IMR-90 (cell line): ENCODE measurements at regions not wholly inside any gene's neighbourhood (a gene's known extent, or its start where the extent isn't known, plus 50 kb on each side); places are given as distances from the start of the nearest gene placed in this dataset.

Experiments
- BHLHE40 ChIP-seq: fragments of 150-350 bp; IDR thresholded peaks from 2 replicates; pipeline ENCODE4 v1.6.1; 2016; ENCODE audit warnings: mild to moderate bottlenecking, low read depth, low read length
- CEBPB ChIP-seq: IDR thresholded peaks from 2 replicates; pipeline ENCODE4 v1.6.1; 2012; ENCODE audit warnings: low read depth, low read length, improper control_type of control experiment
- MAFK ChIP-seq: IDR thresholded peaks from 2 replicates; pipeline ENCODE4 v1.6.1; 2012; ENCODE audit warnings: low read depth, low read length, improper control_type of control experiment
- MXI1 ChIP-seq: IDR thresholded peaks from 2 replicates; pipeline ENCODE4 v1.6.1; 2012; ENCODE audit warnings: low read depth, mild to moderate bottlenecking, low read length, moderate library complexity, borderline replicate concordance
- POLR2A ChIP-seq: IDR thresholded peaks from 2 replicates; pipeline ENCODE4 v1.6.1; 2012; ENCODE audit warnings: mild to moderate bottlenecking, low read depth, low read length
- RAD21 ChIP-seq: IDR thresholded peaks from 2 replicates; pipeline ENCODE4 v1.6.1; 2012; ENCODE audit warnings: low read length, improper control_type of control experiment
- RCOR1 ChIP-seq: IDR thresholded peaks from 2 replicates; pipeline ENCODE4 v1.6.1; 2012; ENCODE audit warnings: mild to moderate bottlenecking, low read length, improper control_type of control experiment; ENCODE audit not compliant: insufficient replicate concordance
- RFX5 ChIP-seq: IDR thresholded peaks from 2 replicates; pipeline ENCODE4 v1.8.0; 2012; ENCODE audit warnings: low read depth, mild to moderate bottlenecking, low read length, moderate library complexity
- SMC3 ChIP-seq: fragments of 150-350 bp; IDR thresholded peaks from 2 replicates; pipeline ENCODE4 v1.6.1; 2016; ENCODE audit warnings: low read depth, mild to moderate bottlenecking, antibody characterized with exemption, low read length, moderate library complexity
- TF ChIP-seq, protein P1 (sequence below): conservative IDR thresholded peaks from 2 replicates; pipeline ENCODE4 v1.5.1; 2012; ENCODE audit warnings: mild to moderate bottlenecking, low read depth, low read length, improper control_type of control experiment
- TF ChIP-seq, protein P2 (sequence below): fragments of 150-350 bp; IDR thresholded peaks from 2 replicates; pipeline ENCODE4 v1.6.1; 2016; ENCODE audit warnings: low read depth, mild to moderate bottlenecking, low read length, moderate library complexity, borderline replicate concordance
- TF ChIP-seq, protein P3 (sequence below): fragments of 150-350 bp; IDR thresholded peaks from 2 replicates; pipeline ENCODE4 v1.6.1; 2017; ENCODE audit warnings: mild to moderate bottlenecking, antibody characterized with exemption, low read length, low read depth

DNA sequence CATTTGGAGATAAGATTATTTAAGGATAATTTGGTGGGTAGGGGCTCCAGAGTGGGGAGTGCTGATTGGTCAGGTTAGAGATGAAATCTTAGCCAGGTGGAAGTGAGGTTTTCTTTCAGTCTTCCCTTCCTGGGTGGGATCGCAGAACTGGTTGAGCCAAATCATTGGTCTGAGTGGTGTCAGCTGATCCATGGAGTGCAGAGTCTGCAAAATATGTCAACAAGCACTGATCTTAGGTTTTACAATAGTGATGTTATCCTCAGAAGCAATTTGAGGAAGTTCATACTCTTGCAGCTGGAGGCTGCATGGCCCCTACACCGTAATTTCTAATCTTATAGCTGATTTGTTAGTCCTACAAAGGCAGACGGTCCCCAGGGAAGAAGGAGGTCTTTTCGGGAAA, 1483.4 kb upstream of the ZEB2 start:
- TF ChIP-seq, protein P1, sequence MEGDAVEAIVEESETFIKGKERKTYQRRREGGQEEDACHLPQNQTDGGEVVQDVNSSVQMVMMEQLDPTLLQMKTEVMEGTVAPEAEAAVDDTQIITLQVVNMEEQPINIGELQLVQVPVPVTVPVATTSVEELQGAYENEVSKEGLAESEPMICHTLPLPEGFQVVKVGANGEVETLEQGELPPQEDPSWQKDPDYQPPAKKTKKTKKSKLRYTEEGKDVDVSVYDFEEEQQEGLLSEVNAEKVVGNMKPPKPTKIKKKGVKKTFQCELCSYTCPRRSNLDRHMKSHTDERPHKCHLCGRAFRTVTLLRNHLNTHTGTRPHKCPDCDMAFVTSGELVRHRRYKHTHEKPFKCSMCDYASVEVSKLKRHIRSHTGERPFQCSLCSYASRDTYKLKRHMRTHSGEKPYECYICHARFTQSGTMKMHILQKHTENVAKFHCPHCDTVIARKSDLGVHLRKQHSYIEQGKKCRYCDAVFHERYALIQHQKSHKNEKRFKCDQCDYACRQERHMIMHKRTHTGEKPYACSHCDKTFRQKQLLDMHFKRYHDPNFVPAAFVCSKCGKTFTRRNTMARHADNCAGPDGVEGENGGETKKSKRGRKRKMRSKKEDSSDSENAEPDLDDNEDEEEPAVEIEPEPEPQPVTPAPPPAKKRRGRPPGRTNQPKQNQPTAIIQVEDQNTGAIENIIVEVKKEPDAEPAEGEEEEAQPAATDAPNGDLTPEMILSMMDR: no peak
- no peak for TF ChIP-seq RAD21
- TF ChIP-seq, protein P2, sequence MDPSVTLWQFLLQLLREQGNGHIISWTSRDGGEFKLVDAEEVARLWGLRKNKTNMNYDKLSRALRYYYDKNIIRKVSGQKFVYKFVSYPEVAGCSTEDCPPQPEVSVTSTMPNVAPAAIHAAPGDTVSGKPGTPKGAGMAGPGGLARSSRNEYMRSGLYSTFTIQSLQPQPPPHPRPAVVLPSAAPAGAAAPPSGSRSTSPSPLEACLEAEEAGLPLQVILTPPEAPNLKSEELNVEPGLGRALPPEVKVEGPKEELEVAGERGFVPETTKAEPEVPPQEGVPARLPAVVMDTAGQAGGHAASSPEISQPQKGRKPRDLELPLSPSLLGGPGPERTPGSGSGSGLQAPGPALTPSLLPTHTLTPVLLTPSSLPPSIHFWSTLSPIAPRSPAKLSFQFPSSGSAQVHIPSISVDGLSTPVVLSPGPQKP: no peak
- no peak for TF ChIP-seq POLR2A
- TF ChIP-seq RCOR1: no peak
- TF ChIP-seq MXI1: no peak
- no peak for TF ChIP-seq BHLHE40
- TF ChIP-seq RFX5: no peak
- no peak for TF ChIP-seq MAFK
- TF ChIP-seq CEBPB: no peak
- TF ChIP-seq, protein P3, sequence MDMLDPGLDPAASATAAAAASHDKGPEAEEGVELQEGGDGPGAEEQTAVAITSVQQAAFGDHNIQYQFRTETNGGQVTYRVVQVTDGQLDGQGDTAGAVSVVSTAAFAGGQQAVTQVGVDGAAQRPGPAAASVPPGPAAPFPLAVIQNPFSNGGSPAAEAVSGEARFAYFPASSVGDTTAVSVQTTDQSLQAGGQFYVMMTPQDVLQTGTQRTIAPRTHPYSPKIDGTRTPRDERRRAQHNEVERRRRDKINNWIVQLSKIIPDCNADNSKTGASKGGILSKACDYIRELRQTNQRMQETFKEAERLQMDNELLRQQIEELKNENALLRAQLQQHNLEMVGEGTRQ: no peak
- no peak for TF ChIP-seq SMC3
